ENCODE measurements at regions not wholly inside any gene's neighbourhood (a gene's known extent, or its start where the extent isn't known, plus 50 kb on each side); places are given as distances from the start of the nearest gene placed in this dataset.

DNA sequence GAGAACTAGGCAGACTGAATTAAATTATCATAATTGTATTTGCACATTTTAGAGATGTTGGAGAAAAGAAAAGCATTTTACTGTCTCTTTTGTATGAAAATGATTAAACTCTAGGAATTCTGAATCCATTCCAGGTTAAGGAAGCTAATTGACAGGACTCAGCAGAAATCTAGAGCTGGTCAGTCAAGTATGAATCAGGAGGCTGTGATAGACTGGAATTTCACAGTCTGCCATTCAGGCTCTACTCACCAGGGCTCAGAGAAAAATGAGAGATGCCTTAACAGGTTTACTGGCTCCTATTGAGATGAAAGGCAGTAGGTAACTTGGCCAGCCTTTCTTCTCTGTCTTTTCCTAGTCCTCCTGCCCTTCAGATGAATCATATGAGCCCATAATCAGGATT lies 693.9 kb upstream of the CHORDC1 start:
- TF ChIP-seq, protein P1, sequence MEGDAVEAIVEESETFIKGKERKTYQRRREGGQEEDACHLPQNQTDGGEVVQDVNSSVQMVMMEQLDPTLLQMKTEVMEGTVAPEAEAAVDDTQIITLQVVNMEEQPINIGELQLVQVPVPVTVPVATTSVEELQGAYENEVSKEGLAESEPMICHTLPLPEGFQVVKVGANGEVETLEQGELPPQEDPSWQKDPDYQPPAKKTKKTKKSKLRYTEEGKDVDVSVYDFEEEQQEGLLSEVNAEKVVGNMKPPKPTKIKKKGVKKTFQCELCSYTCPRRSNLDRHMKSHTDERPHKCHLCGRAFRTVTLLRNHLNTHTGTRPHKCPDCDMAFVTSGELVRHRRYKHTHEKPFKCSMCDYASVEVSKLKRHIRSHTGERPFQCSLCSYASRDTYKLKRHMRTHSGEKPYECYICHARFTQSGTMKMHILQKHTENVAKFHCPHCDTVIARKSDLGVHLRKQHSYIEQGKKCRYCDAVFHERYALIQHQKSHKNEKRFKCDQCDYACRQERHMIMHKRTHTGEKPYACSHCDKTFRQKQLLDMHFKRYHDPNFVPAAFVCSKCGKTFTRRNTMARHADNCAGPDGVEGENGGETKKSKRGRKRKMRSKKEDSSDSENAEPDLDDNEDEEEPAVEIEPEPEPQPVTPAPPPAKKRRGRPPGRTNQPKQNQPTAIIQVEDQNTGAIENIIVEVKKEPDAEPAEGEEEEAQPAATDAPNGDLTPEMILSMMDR (IDR thresholded peaks at IDR 0.05) = no peak
- no peak for TF ChIP-seq POLR2A (IDR thresholded peaks at IDR 0.05)

Measured in body of pancreas (tissue), 4 donors.